RWPE1 (cell line): ENCODE measurements at regions not wholly inside any gene's neighbourhood (a gene's known extent, or its start where the extent isn't known, plus 50 kb on each side); places are given as distances from the start of the nearest gene placed in this dataset.

Experiments used
- CTCF ChIA-PET: fragments of 350-600 bp; sonication (Branson Sonifier 250); formaldehyde crosslinking; extraction: SDS; loops from one replicate; lab custom pipeline; 2021; lab: Yijun Ruan, JAX
- POLR2A ChIA-PET: fragments of 400-600 bp; formaldehyde crosslinking; extraction: SDS; loops from one replicate; lab custom pipeline; 2020; ENCODE audit warnings: antibody characterized with exemption; ENCODE audit not compliant: low non-redundant PET; lab: Yijun Ruan, JAX
- DNase-seq: peaks from one replicate; pipeline ENCODE4 v3.0.0; 2012; ENCODE audit warnings: low spot score
- H3K27ac ChIP-seq: fragments of 450-650 bp; 2 replicates; pipeline ENCODE4 v1.5.1; 2017
- CTCF ChIP-seq: fragments of 450-650 bp; conservative IDR thresholded peaks from 2 replicates; pipeline ENCODE4 v1.5.1; 2017; ENCODE audit warnings: low read depth, mild to moderate bottlenecking

GRCh38 chr5:104385906-104386305 is 823.3 kb upstream of the NUDT12 start:
- CTCF ChIA-PET, result no interaction called here
- no peak for TF ChIP-seq CTCF
- DNase-seq, result no peak
- POLR2A ChIA-PET, result no interaction called here
- no peak overlapping the region for H3K27ac ChIP-seq

GRCh38 chr5:104375345-104375744 is 812.8 kb upstream of the NUDT12 start:
- H3K27ac ChIP-seq, result no peak overlapping the region
- no peak for DNase-seq
- CTCF ChIA-PET, result no interaction called here
- POLR2A ChIA-PET, result no interaction called here
- TF ChIP-seq CTCF, result no peak

GRCh38 chr5:104372796-104373195 is 810.2 kb upstream of the NUDT12 start:
- ChIA-PET CTCF (no interaction called here), POLR2A (no interaction called here)
- no peak for TF ChIP-seq CTCF
- no peak overlapping the region for H3K27ac ChIP-seq
- DNase-seq, result no peak

GRCh38 chr5:104372376-104372775 is 809.8 kb upstream of the NUDT12 start:
- ChIA-PET POLR2A (no interaction called here), CTCF (no interaction called here)
- TF ChIP-seq CTCF, result no peak
- H3K27ac ChIP-seq, result no peak overlapping the region
- DNase-seq, result no peak

- CTCF ChIA-PET, result no interaction called here
- no peak overlapping the region for H3K27ac ChIP-seq
- DNase-seq, result no peak
- TF ChIP-seq CTCF, result no peak
- POLR2A ChIA-PET, result no interaction called here
Measured at GRCh38 chr5:104370523-104370922, 807.9 kb upstream of the NUDT12 start.

GRCh38 chr5:104367978-104368377 is 805.4 kb upstream of the NUDT12 start:
- no peak for DNase-seq
- TF ChIP-seq CTCF, result no peak
- ChIA-PET CTCF (no interaction called here), POLR2A (no interaction called here)
- H3K27ac ChIP-seq, result no peak overlapping the region

- no peak for TF ChIP-seq CTCF
- DNase-seq, result no peak
- CTCF ChIA-PET, result no interaction called here
- POLR2A ChIA-PET, result no interaction called here
- H3K27ac ChIP-seq, result no peak overlapping the region
Measured at GRCh38 chr5:104363567-104363966, 801.0 kb upstream of the NUDT12 start.
